OCI-LY3 (cell line): ENCODE measurements at regions not wholly inside any gene's neighbourhood (a gene's known extent, or its start where the extent isn't known, plus 50 kb on each side); places are given as distances from the start of the nearest gene placed in this dataset.

ENCODE experiments used
- EZH2phosphoT487 ChIP-seq: fragments of 200-600 bp; shearing (Covaris generic); IDR thresholded peaks from 2 replicates; pipeline ENCODE4 v1.6.1; 2018; ENCODE audit warnings: antibody characterized with exemption, mixed run types, low read depth
- TF ChIP-seq, protein P1 (sequence below): fragments of 200-600, 300-600 bp; sonication (generic); IDR thresholded peaks from 2 replicates; pipeline ENCODE4 v1.5.1; 2014; ENCODE audit warnings: antibody characterized with exemption, low read length, low read depth

GRCh38 chr13:50366488-50367174, 351.4 kb downstream of the KCNRG start:
- TF ChIP-seq, protein P1, sequence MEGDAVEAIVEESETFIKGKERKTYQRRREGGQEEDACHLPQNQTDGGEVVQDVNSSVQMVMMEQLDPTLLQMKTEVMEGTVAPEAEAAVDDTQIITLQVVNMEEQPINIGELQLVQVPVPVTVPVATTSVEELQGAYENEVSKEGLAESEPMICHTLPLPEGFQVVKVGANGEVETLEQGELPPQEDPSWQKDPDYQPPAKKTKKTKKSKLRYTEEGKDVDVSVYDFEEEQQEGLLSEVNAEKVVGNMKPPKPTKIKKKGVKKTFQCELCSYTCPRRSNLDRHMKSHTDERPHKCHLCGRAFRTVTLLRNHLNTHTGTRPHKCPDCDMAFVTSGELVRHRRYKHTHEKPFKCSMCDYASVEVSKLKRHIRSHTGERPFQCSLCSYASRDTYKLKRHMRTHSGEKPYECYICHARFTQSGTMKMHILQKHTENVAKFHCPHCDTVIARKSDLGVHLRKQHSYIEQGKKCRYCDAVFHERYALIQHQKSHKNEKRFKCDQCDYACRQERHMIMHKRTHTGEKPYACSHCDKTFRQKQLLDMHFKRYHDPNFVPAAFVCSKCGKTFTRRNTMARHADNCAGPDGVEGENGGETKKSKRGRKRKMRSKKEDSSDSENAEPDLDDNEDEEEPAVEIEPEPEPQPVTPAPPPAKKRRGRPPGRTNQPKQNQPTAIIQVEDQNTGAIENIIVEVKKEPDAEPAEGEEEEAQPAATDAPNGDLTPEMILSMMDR, result no peak
- TF ChIP-seq EZH2phosphoT487, result 0 out of 2 replicates have a peak, but pooled peaks have one; percentile 66
